HCT116 (cell line): ENCODE measurements at regions not wholly inside any gene's neighbourhood (a gene's known extent, or its start where the extent isn't known, plus 50 kb on each side); places are given as distances from the start of the nearest gene placed in this dataset.

Experiments used
- ATAC-seq: fragments of 200-7000 bp; cut with Tn5 transposase; 2 replicates; pipeline ENCODE4 v1.9.1; 2020; ENCODE audit warnings: mild to moderate bottlenecking, moderate library complexity
- BruUV-seq: library from RNA; stranded (reverse); fragments of 400-500 nt; replicated peaks from 2 replicates; lab custom pipeline; 2021; lab: Mats Ljungman, UMichigan
- CTCF ChIA-PET: fragments of 300-600 bp; sonication (Branson Sonifier 250); formaldehyde crosslinking; loops from one replicate; lab custom pipeline; 2021; ENCODE audit warnings: antibody characterized with exemption; lab: Charles Lee
- POLR2A ChIA-PET: fragments of 300-600, 350-600 bp; sonication (Branson Sonifier 250); formaldehyde crosslinking; loops from one replicate; lab custom pipeline; 2021; ENCODE audit warnings: antibody characterized with exemption; lab: Charles Lee
- RAD21 ChIA-PET, 2 experiments: fragments of 300-600 bp; sonication (Branson Sonifier 250); formaldehyde crosslinking; loops; one replicate each; lab custom pipeline; 2023; ENCODE audit warnings: low total read pairs in 2 of 2; ENCODE audit not compliant: uncharacterized antibody in 2 of 2, unreplicated experiment in 2 of 2, low non-redundant PET in 1 of 2; lab: Charles Lee
- DNase-seq: peaks from one replicate; pipeline ENCODE4 v3.0.0-alpha.2; 2010; ENCODE audit warnings: low read depth, low spot score
- H2AFZ ChIP-seq: fragments of 200-600 bp; shearing (Covaris generic), sonication (generic); 2 replicates; pipeline ENCODE4 v1.6.1; 2017; ENCODE audit warnings: low read depth, mixed run types, mixed read lengths, antibody characterized with exemption, low read length; ENCODE audit not compliant: poor library complexity, severe bottlenecking
- H3K27ac ChIP-seq: 2 replicates; pipeline ENCODE4 v1.5.1; 2012; ENCODE audit warnings: low read depth, low read length
- H3K27me3 ChIP-seq: fragments of 200-600 bp; sonication (generic); 2 replicates; pipeline ENCODE4 v1.6.1; 2016; ENCODE audit warnings: mixed run types, low read length, mixed read lengths; ENCODE audit not compliant: insufficient read depth
- H3K36me3 ChIP-seq, 2 experiments: fragments of 200-500 bp in 1 of 2; fragments of 200-600 bp in 1 of 2; sonication (Bioruptor generic) in 1 of 2; sonication (generic) in 1 of 2; 2 replicates each; pipeline versions ENCODE4 v1.5.1 to v1.6.1; 2014 to 2016; ENCODE audit warnings: low read length in 2 of 2, inconsistent platforms in 1 of 2, mixed read lengths in 1 of 2, mixed run types in 1 of 2; ENCODE audit not compliant: insufficient read depth in 2 of 2, control insufficient read depth in 1 of 2
- H3K4me1 ChIP-seq, 2 experiments: fragments of 200-600 bp in 1 of 2; sonication (generic) in 1 of 2; 2 replicates each; pipeline versions ENCODE4 v1.5.1 to v1.6.1; 2012 to 2017; ENCODE audit warnings: low read length in 2 of 2, inconsistent platforms in 1 of 2, mild to moderate bottlenecking in 1 of 2, mixed read lengths in 1 of 2, mixed run types in 1 of 2, moderate library complexity in 1 of 2; ENCODE audit not compliant: insufficient read depth in 2 of 2, control insufficient read depth in 1 of 2
- H3K4me2 ChIP-seq: fragments of 200-600 bp; sonication (generic); 2 replicates; pipeline ENCODE4 v1.6.1; 2017; ENCODE audit warnings: mixed run types, low read length, mixed read lengths
- H3K4me3 ChIP-seq, 2 experiments: fragments of 200-600 bp in 1 of 2; sonication (generic) in 1 of 2; replicated peaks in 1 of 2; 2 replicates each; pipeline ENCODE4 v1.5.1; 2011 to 2016; ENCODE audit warnings: low read length in 2 of 2, control low read depth in 1 of 2, low read depth in 1 of 2, mild to moderate bottlenecking in 1 of 2, mixed read lengths in 1 of 2, mixed run types in 1 of 2
- H3K79me2 ChIP-seq: fragments of 200-600 bp; sonication (generic); 2 replicates; pipeline ENCODE4 v1.6.1; 2017; ENCODE audit warnings: mild to moderate bottlenecking, mixed run types, low read length, moderate library complexity, mixed read lengths; ENCODE audit not compliant: insufficient read depth
- H3K9ac ChIP-seq: fragments of 200-600 bp; sonication (generic); 2 replicates; pipeline ENCODE4 v1.6.1; 2016; ENCODE audit warnings: low read length, mixed read lengths
- H3K9me2 ChIP-seq: fragments of 200-600 bp; sonication (generic), shearing (Covaris generic); 2 replicates; pipeline ENCODE4 v1.6.1; 2017; ENCODE audit warnings: mixed run types, mild to moderate bottlenecking, moderate library complexity; ENCODE audit not compliant: insufficient read depth
- H3K9me3 ChIP-seq, 2 experiments: fragments of 200-500 bp in 1 of 2; fragments of 200-600 bp in 1 of 2; sonication (Bioruptor generic) in 1 of 2; sonication (generic) in 1 of 2; 2 replicates each; pipeline ENCODE4 v1.6.1; 2014 to 2017; ENCODE audit warnings: low read length in 2 of 2, mixed read lengths in 2 of 2, inconsistent platforms in 1 of 2, low read depth in 1 of 2, mild to moderate bottlenecking in 1 of 2, mixed run types in 1 of 2, moderate library complexity in 1 of 2; ENCODE audit not compliant: control insufficient read depth in 1 of 2, insufficient read depth in 1 of 2
- H4K20me1 ChIP-seq: fragments of 200-600 bp; sonication (generic), shearing (Covaris generic); 2 replicates; pipeline ENCODE4 v1.6.1; 2017; ENCODE audit warnings: mixed run types, mild to moderate bottlenecking, moderate library complexity; ENCODE audit not compliant: insufficient read depth
- EZH2 ChIP-seq: fragments of 200-600 bp; sonication (generic); IDR thresholded peaks from 2 replicates; pipeline ENCODE4 v1.6.1; 2017; ENCODE audit warnings: antibody characterized with exemption, mixed run types
- EZH2phosphoT487 ChIP-seq: fragments of 200-600 bp; IDR thresholded peaks from 2 replicates; pipeline ENCODE4 v1.6.1; 2018; ENCODE audit warnings: antibody characterized with exemption, borderline replicate concordance
- JUND ChIP-seq: IDR thresholded peaks from 2 replicates; pipeline ENCODE4 v1.6.1; 2012
- SIN3A ChIP-seq: IDR thresholded peaks from 2 replicates; pipeline ENCODE4 v1.6.1; 2012; ENCODE audit warnings: low read depth
- SP1 ChIP-seq: IDR thresholded peaks from 2 replicates; pipeline ENCODE4 v1.6.1; 2012; ENCODE audit warnings: low read depth
- SRF ChIP-seq: IDR thresholded peaks from 2 replicates; pipeline ENCODE4 v1.6.1; 2012; ENCODE audit warnings: low read depth
- YY1 ChIP-seq: IDR thresholded peaks from 2 replicates; pipeline ENCODE4 v1.6.1; 2011; ENCODE audit warnings: low read length, low read depth, moderate library complexity, mild to moderate bottlenecking; ENCODE audit not compliant: insufficient replicate concordance; ENCODE audit errors: extremely low read depth
- intact Hi-C: fragments of 100-400 bp; cut with micrococcal nuclease; formaldehyde crosslinking; loops from 2 replicates; pipeline ENCODE4 v1.10.0; 2022
- TF ChIP-seq, protein P1 (sequence below): IDR thresholded peaks from 2 replicates; pipeline ENCODE4 v1.6.1; 2012
- TF ChIP-seq, protein P2 (sequence below): IDR thresholded peaks from 2 replicates; pipeline ENCODE4 v1.6.1; 2011; ENCODE audit warnings: mild to moderate bottlenecking, low read length, moderate library complexity; ENCODE audit not compliant: insufficient replicate concordance; ENCODE audit errors: extremely low read depth
- TF ChIP-seq, protein P3 (sequence below), 3 experiments: fragments of 200-600 bp in 1 of 3; sonication (generic) in 1 of 3; IDR thresholded peaks in 2 of 3; conservative IDR thresholded peaks in 1 of 3; 2 replicates each; pipeline ENCODE4 v1.5.1; 2012 to 2017; ENCODE audit warnings: low read depth in 2 of 3, low read length in 2 of 3, antibody characterized with exemption in 1 of 3, borderline replicate concordance in 1 of 3, control low read depth in 1 of 3, mild to moderate bottlenecking in 1 of 3, mixed read lengths in 1 of 3, mixed run types in 1 of 3, moderate library complexity in 1 of 3; ENCODE audit not compliant: insufficient read depth in 1 of 3

DNA sequence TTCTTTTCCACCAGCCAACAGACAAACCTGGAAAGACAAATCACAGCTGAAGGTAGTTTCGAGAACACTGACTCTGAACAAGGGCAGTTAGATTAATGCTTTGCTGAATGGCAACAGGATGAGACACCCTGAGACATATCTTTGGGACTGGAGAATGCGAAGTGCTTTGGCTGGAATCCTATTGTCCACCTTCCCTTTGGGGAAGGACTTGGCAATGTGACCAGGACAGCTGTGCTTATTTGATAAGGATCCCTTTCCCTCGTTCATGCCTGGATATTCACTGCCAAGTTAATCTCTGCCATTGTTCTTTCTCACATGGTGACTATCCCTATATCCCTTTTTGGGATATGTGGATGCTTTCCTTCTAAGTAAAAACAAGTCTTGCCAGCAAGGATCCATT, 537.1 kb upstream of the SEL1L start:
- ChIA-PET CTCF (no interaction called here), POLR2A (no interaction called here), RAD21 (no interaction called here)
- Histone ChIP-seq H3K27me3 (no peaks in the 10 kb centered on the region), H3K4me3 (no peak overlapping the region), H3K9me3 (peaks cover 7 to 9% of the 10 kb centered on the region in 2 experiments; a peak in 2 of 4 replicates), H2AFZ (no peak overlapping the region), H3K79me2 (no peaks in the 10 kb centered on the region), H3K27ac (no peak overlapping the region)
- intact Hi-C loops: no loop called here
- DNase-seq: no peak
- no peak for TF ChIP-seq SRF
- no peak for TF ChIP-seq EZH2phosphoT487
- TF ChIP-seq, protein P1, sequence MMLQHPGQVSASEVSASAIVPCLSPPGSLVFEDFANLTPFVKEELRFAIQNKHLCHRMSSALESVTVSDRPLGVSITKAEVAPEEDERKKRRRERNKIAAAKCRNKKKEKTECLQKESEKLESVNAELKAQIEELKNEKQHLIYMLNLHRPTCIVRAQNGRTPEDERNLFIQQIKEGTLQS: no peak
- TF ChIP-seq JUND: no peak
- TF ChIP-seq YY1: no peak
- TF ChIP-seq, all 23 proteins: peak for 0
- H3K4me1 ChIP-seq: no peaks in the 10 kb centered on the region
- no peak for ATAC-seq
- BruUV-seq: no TSS peak
- H3K36me3 ChIP-seq: no peaks in the 10 kb centered on the region
- no peaks in the 10 kb centered on the region for H3K9me2 ChIP-seq
- no peak overlapping the region for H3K9ac ChIP-seq
- H4K20me1 ChIP-seq: no peaks in the 10 kb centered on the region
- no peak overlapping the region for H3K4me2 ChIP-seq

DNA sequence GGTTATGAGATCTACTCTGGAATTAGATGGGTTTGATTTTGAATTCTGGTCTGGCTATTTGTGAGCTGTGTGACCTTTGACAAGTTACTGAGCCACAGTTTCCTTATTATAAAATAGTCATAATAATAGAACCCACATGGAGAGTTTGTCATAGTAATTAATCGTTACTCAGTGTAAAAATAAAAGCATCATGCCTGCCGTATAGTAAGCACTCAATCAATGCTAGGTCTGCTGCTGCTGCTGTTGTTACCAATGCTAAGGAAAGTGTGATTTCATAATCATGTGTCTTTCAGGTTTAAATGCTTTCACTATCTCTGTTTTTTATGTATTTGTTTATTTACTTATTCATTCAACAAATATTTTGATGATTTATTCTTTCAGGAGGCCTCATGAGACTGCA, 539.9 kb upstream of the SEL1L start:
- peaks cover 9 to 12% of the 10 kb centered on the region in 2 experiments; a peak in 2 of 4 replicates for H3K9me3 ChIP-seq
- ChIA-PET POLR2A (no interaction called here), RAD21 (no interaction called here)
- H3K27me3 ChIP-seq: no peaks in the 10 kb centered on the region
- H3K4me1 ChIP-seq: no peaks in the 10 kb centered on the region
- no peaks in the 10 kb centered on the region for H3K9me2 ChIP-seq
- H2AFZ ChIP-seq: no peak overlapping the region
- no peak overlapping the region for H3K4me3 ChIP-seq
- DNase-seq: no peak
- intact Hi-C loops: no loop called here
- H3K9ac ChIP-seq: no peak overlapping the region
- TF ChIP-seq SP1 (no peak), EZH2 (no peak), SIN3A (no peak)
- TF ChIP-seq, protein P2, sequence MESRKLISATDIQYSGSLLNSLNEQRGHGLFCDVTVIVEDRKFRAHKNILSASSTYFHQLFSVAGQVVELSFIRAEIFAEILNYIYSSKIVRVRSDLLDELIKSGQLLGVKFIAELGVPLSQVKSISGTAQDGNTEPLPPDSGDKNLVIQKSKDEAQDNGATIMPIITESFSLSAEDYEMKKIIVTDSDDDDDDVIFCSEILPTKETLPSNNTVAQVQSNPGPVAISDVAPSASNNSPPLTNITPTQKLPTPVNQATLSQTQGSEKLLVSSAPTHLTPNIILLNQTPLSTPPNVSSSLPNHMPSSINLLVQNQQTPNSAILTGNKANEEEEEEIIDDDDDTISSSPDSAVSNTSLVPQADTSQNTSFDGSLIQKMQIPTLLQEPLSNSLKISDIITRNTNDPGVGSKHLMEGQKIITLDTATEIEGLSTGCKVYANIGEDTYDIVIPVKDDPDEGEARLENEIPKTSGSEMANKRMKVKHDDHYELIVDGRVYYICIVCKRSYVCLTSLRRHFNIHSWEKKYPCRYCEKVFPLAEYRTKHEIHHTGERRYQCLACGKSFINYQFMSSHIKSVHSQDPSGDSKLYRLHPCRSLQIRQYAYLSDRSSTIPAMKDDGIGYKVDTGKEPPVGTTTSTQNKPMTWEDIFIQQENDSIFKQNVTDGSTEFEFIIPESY: no peak
- TF ChIP-seq, protein P3, sequence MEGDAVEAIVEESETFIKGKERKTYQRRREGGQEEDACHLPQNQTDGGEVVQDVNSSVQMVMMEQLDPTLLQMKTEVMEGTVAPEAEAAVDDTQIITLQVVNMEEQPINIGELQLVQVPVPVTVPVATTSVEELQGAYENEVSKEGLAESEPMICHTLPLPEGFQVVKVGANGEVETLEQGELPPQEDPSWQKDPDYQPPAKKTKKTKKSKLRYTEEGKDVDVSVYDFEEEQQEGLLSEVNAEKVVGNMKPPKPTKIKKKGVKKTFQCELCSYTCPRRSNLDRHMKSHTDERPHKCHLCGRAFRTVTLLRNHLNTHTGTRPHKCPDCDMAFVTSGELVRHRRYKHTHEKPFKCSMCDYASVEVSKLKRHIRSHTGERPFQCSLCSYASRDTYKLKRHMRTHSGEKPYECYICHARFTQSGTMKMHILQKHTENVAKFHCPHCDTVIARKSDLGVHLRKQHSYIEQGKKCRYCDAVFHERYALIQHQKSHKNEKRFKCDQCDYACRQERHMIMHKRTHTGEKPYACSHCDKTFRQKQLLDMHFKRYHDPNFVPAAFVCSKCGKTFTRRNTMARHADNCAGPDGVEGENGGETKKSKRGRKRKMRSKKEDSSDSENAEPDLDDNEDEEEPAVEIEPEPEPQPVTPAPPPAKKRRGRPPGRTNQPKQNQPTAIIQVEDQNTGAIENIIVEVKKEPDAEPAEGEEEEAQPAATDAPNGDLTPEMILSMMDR (IDR thresholded peaks at IDR 0.05 in 2 of 3, conservative IDR thresholded peaks at IDR 0.05 in 1 of 3; ENCODE audit: borderline replicate concordance in 1 of 3, insufficient read depth in 1 of 3, low read depth in 2 of 3, low read length in 2 of 3): no peak
- TF ChIP-seq, all 23 proteins: peak for 0
- Histone ChIP-seq H4K20me1 (no peaks in the 10 kb centered on the region), H3K79me2 (no peaks in the 10 kb centered on the region), H3K36me3 (no peaks in the 10 kb centered on the region), H3K4me2 (no peak overlapping the region), H3K27ac (no peak overlapping the region)
- BruUV-seq: no TSS peak
- CTCF ChIA-PET: no interaction called here
- no peak for ATAC-seq
